Ishikawa (cell line): ENCODE measurements at regions not wholly inside any gene's neighbourhood (a gene's known extent, or its start where the extent isn't known, plus 50 kb on each side); places are given as distances from the start of the nearest gene placed in this dataset.

Source experiments
- CEBPB ChIP-seq: IDR thresholded peaks from 2 replicates; pipeline ENCODE4 v1.6.1; 2012
- CREB1 ChIP-seq: IDR thresholded peaks from 2 replicates; pipeline ENCODE4 v1.6.1; 2012; ENCODE audit warnings: low read depth
- EGR1 ChIP-seq: IDR thresholded peaks from 2 replicates; pipeline ENCODE4 v1.6.1; 2012
- EP300 ChIP-seq: IDR thresholded peaks from 2 replicates; pipeline ENCODE4 v1.6.1; 2012; ENCODE audit warnings: borderline replicate concordance
- FOXM1 ChIP-seq: IDR thresholded peaks from 2 replicates; pipeline ENCODE4 v1.6.1; 2012; ENCODE audit warnings: low read depth, borderline replicate concordance
- NFIC ChIP-seq: IDR thresholded peaks from 2 replicates; pipeline ENCODE4 v1.6.1; 2012
- RAD21 ChIP-seq: IDR thresholded peaks from 2 replicates; pipeline ENCODE4 v1.6.1; 2012; ENCODE audit warnings: low read depth
- TAF1 ChIP-seq: IDR thresholded peaks from 2 replicates; pipeline ENCODE4 v1.6.1; 2012; ENCODE audit warnings: low read depth, mild to moderate bottlenecking
- TCF12 ChIP-seq: IDR thresholded peaks from 2 replicates; pipeline ENCODE4 v1.6.1; 2012; ENCODE audit warnings: low read depth
- TEAD4 ChIP-seq: IDR thresholded peaks from 2 replicates; pipeline ENCODE4 v1.6.1; 2012
- YY1 ChIP-seq: IDR thresholded peaks from 2 replicates; pipeline ENCODE4 v1.6.1; 2012; ENCODE audit warnings: low read depth
- ZBTB7A ChIP-seq: IDR thresholded peaks from 2 replicates; pipeline ENCODE4 v1.6.1; 2012; ENCODE audit warnings: low read depth
- TF ChIP-seq, protein P1 (sequence below): IDR thresholded peaks from 2 replicates; pipeline ENCODE4 v1.6.1; 2012
- TF ChIP-seq, protein P2 (sequence below): IDR thresholded peaks from 2 replicates; pipeline ENCODE4 v1.6.1; 2012
- TF ChIP-seq, protein P3 (sequence below): IDR thresholded peaks from 2 replicates; pipeline ENCODE4 v1.6.1; 2012; ENCODE audit warnings: low read depth, mild to moderate bottlenecking

GRCh38 chr1:38474738-38475623 is 384.6 kb downstream of the RRAGC start:
- TF ChIP-seq CEBPB (no peak), NFIC (no peak), EP300 (no peak), YY1 (no peak), RAD21 (no peak), TAF1 (no peak), CREB1 (no peak)
- TF ChIP-seq, protein P1, sequence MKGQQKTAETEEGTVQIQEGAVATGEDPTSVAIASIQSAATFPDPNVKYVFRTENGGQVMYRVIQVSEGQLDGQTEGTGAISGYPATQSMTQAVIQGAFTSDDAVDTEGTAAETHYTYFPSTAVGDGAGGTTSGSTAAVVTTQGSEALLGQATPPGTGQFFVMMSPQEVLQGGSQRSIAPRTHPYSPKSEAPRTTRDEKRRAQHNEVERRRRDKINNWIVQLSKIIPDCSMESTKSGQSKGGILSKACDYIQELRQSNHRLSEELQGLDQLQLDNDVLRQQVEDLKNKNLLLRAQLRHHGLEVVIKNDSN = no peak
- TF ChIP-seq, protein P2, sequence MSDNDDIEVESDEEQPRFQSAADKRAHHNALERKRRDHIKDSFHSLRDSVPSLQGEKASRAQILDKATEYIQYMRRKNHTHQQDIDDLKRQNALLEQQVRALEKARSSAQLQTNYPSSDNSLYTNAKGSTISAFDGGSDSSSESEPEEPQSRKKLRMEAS = no peak

DNA sequence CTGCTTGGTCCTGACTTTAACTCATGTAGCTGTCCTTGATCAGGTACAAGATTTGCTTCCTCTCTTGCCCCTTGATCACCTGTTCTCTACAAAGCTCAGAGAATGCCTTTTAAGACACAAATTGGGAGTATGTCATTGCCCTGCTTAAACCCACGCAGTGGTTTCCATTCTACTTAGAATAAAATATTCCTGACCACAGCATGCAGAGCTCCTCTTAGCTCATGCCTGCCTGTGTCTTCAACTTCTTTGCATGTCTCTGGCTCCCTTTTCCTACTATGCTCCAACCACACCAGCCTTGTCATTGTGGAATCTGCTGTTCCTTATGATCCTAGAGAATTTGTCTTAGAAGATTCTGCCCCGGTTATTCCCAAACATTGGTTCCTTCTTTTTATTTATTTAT is 393.1 kb downstream of the RRAGC start:
- TF ChIP-seq TEAD4 (no peak), NFIC (no peak), TCF12 (no peak)
- TF ChIP-seq, protein P3, sequence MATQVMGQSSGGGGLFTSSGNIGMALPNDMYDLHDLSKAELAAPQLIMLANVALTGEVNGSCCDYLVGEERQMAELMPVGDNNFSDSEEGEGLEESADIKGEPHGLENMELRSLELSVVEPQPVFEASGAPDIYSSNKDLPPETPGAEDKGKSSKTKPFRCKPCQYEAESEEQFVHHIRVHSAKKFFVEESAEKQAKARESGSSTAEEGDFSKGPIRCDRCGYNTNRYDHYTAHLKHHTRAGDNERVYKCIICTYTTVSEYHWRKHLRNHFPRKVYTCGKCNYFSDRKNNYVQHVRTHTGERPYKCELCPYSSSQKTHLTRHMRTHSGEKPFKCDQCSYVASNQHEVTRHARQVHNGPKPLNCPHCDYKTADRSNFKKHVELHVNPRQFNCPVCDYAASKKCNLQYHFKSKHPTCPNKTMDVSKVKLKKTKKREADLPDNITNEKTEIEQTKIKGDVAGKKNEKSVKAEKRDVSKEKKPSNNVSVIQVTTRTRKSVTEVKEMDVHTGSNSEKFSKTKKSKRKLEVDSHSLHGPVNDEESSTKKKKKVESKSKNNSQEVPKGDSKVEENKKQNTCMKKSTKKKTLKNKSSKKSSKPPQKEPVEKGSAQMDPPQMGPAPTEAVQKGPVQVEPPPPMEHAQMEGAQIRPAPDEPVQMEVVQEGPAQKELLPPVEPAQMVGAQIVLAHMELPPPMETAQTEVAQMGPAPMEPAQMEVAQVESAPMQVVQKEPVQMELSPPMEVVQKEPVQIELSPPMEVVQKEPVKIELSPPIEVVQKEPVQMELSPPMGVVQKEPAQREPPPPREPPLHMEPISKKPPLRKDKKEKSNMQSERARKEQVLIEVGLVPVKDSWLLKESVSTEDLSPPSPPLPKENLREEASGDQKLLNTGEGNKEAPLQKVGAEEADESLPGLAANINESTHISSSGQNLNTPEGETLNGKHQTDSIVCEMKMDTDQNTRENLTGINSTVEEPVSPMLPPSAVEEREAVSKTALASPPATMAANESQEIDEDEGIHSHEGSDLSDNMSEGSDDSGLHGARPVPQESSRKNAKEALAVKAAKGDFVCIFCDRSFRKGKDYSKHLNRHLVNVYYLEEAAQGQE = no peak
- TF ChIP-seq, protein P2 = no peak

GRCh38 chr1:38465460-38465859 is 394.1 kb downstream of the RRAGC start:
- no peak for TF ChIP-seq CREB1
- no peak for TF ChIP-seq CEBPB

- TF ChIP-seq FOXM1 (no peak), TEAD4 (no peak), CEBPB (no peak), YY1 (no peak), EP300 (no peak), RAD21 (no peak), TAF1 (no peak), CREB1 (no peak), ZBTB7A (no peak)
- TF ChIP-seq, protein P1 = no peak
- TF ChIP-seq, protein P2 = no peak
These were observed 395.4 kb downstream of the RRAGC start for GRCh38 chr1:38464071-38464661.

- TF ChIP-seq, protein P3 = no peak
- TF ChIP-seq NFIC (no peak), CEBPB (no peak), TEAD4 (no peak), YY1 (no peak), EP300 (no peak), RAD21 (no peak), TCF12 (no peak), TAF1 (no peak), EGR1 (no peak), FOXM1 (no peak), ZBTB7A (no peak)
- TF ChIP-seq, protein P1 = no peak
- TF ChIP-seq, protein P2 = no peak
These were observed 396.5 kb downstream of the RRAGC start for GRCh38 chr1:38463074-38463473.
